Fibroblast of mammary gland (primary cell): ENCODE measurements at regions not wholly inside any gene's neighbourhood (a gene's known extent, or its start where the extent isn't known, plus 50 kb on each side); places are given as distances from the start of the nearest gene placed in this dataset.

Experiments used
- DNase-seq: peaks from one replicate; pipeline ENCODE4 v3.0.0-alpha.2; 2010; ENCODE audit warnings: low read depth
- H3K4me3 ChIP-seq: 2 replicates; pipeline ENCODE4 v1.5.1; 2011; ENCODE audit warnings: low read depth, mild to moderate bottlenecking, low read length, moderate library complexity; ENCODE audit not compliant: control insufficient read depth
- TF ChIP-seq, protein P1 (sequence below): conservative IDR thresholded peaks from 2 replicates; pipeline ENCODE4 v1.5.1; 2011; ENCODE audit warnings: low read depth, low read length, inconsistent platforms; ENCODE audit not compliant: control insufficient read depth, insufficient read depth

DNA sequence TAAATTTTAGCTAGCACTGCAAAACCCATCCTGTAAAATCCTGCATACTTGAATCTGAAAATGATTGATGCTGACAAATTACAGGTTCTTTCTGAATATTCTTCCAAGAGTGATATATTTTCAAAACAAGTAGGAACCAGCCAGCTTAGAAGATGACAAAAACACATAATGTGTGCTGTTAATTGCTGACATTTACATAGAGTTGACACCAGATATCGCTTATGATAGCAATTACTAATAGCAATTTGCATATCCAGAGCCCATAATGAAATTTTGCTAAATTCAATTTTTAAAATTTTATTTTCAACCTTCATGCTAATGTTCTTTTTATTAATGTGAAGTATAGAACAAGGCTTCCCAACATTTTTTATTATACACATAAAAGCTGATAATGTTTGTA, 284.5 kb downstream of the SEC23A start:
- no peak overlapping the region for H3K4me3 ChIP-seq
- TF ChIP-seq, protein P1, sequence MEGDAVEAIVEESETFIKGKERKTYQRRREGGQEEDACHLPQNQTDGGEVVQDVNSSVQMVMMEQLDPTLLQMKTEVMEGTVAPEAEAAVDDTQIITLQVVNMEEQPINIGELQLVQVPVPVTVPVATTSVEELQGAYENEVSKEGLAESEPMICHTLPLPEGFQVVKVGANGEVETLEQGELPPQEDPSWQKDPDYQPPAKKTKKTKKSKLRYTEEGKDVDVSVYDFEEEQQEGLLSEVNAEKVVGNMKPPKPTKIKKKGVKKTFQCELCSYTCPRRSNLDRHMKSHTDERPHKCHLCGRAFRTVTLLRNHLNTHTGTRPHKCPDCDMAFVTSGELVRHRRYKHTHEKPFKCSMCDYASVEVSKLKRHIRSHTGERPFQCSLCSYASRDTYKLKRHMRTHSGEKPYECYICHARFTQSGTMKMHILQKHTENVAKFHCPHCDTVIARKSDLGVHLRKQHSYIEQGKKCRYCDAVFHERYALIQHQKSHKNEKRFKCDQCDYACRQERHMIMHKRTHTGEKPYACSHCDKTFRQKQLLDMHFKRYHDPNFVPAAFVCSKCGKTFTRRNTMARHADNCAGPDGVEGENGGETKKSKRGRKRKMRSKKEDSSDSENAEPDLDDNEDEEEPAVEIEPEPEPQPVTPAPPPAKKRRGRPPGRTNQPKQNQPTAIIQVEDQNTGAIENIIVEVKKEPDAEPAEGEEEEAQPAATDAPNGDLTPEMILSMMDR = no peak
- DNase-seq = no peak

DNA sequence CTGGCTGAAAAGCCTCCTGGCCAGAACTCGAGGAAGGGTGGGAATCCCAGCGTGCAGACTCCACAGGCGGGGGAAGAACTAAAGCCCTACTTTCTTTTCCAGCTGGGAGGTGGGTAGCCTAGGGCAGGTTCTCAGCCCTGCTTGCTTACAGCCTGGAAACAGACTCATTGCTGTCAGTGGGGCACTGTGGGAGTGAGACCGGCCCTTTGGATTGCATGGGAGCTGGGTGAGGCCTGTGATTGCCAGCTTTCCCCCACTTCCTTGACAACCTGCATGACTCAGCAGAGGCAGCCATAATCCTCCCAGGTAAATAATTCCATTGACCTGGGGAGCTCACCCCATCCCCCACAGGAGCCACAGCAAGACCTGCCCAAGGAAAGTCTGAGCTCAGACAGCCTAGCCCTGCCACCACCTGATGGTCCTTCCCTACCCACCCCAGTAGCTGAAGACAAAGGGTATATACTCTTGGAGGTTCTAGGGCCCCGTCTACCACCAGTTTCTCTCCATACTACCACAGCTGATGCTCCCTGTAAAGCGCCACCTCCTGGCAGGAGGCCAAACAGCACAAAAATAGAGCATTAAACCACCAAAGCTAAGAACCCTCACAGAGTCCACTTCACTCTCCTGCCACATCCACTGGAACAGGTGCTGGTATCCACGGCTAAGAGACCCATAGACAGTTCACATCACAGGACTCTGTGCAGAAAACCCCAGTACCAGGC, 294.1 kb downstream of the SEC23A start:
- no peak overlapping the region for H3K4me3 ChIP-seq
- no peak for DNase-seq
- TF ChIP-seq, protein P1 = no peak

DNA sequence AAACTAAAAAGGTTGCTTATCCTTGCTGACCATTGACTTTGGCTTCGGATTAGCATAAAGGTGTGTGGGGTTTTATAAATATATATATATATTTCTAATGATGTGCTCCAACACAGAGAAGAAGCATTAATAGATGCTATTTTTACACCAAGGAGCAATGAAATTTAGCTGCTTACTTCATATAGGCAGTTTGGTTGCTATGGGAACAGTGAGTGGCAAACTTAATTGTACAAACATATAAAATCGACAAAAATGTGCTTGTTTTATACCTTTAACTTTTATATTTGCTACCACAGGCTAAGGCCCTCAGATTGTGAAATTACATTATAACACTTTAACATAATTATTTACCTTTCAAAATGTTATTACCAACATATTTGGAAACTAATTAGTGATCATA, 303.4 kb downstream of the SEC23A start:
- no peak overlapping the region for H3K4me3 ChIP-seq
- no peak for DNase-seq
- TF ChIP-seq, protein P1 = no peak

DNA sequence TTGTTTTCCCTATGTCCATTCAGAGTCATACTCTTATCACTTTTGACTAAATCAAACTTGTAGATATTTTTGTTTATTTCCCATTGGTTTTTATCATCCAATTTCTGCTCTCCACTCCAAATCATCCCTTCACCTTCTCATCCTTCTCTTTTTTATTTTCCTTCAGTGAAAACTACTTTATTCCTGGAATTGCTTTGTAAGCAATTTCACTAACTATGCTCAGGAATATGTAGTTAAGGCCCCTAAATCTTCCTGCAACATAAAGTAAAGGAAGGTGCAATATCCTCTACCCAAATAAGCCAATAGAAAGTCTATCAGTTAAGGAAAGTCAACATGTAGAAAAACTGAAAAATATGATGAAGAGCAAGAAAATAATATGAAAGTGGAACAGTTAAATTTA, 308.4 kb downstream of the SEC23A start:
- TF ChIP-seq, protein P1 = no peak
- DNase-seq = no peak
- H3K4me3 ChIP-seq = no peak overlapping the region

DNA sequence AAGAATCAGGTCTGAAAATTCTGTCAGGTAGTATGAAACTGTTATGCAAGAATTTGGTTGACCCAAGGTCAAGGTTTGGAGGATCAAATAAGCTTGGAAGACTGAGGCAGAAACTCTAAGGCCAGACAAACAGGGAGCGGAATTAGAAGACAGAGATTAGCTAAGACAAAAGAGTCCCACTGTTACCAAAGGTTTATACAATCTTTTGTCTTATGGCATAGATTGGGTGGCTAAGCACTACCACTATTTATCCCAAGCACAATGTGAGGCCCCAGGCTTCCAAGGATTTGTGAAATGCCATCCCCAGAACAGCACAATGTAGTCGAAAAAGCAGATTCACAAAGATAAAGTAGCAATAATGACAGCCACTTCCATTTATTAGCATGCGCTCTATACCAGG, 311.2 kb downstream of the SEC23A start:
- no peak for DNase-seq
- no peak overlapping the region for H3K4me3 ChIP-seq
- TF ChIP-seq, protein P1 = no peak

DNA sequence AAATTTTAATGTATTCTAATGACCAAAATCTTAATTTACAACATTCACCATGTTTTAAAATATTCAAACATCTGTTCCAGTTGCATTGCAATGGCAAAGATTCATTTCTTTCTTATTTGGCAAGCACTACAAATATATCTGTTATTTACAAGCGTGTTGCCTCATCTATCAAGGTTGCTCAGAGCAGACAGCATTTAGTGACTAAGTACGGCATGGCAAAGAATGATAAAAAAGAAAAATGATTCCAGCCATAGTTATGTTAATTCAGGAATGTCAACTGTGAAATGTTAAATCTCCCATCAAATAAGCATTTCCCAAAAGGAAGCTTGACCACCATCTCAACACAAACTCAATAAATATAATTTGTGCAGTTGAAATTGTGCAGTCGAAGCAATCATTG, 312.1 kb downstream of the SEC23A start:
- TF ChIP-seq, protein P1 = no peak
- H3K4me3 ChIP-seq = no peak overlapping the region
- no peak for DNase-seq

DNA sequence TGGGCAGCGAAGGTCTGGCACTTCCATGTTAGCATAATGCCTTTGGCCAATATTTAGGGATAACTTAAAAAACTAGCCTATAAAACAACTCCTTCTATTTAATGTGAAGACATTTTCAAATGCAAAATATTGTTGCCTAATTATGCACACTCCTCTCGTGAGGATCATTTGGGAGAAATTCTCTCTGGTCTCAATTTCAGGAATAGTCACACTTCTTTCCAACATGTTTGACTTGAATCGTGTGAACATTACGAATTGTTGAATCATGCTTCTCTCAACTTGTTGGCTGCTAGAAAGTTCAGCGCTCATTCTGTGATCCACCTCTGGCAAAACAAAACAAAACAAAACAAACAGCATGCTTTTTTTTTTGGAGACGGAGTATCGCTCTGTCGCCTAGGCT, 313.2 kb downstream of the SEC23A start:
- TF ChIP-seq, protein P1 = no peak
- DNase-seq = no peak
- no peak overlapping the region for H3K4me3 ChIP-seq
